Thoracic aorta (tissue), 2 donors: ENCODE measurements at regions not wholly inside any gene's neighbourhood (a gene's known extent, or its start where the extent isn't known, plus 50 kb on each side); places are given as distances from the start of the nearest gene placed in this dataset.
"Not testable (repeated sequence)": the region's sequence is repeated elsewhere in the genome, so short reads cannot be mapped to it uniquely, and the experiment has no call there.

ENCODE experiments used
- ATAC-seq: fragments of 150-250 bp; one replicate; pipeline ENCODE4 v1.8.0; 2017; ENCODE audit warnings: low read depth; ENCODE audit not compliant: insufficient number of reproducible peaks, low FRiP score
- DNase-seq: peaks from one replicate; pipeline ENCODE4 v3.0.0-alpha.2; 2020; ENCODE audit warnings: low spot score
- H3K27ac ChIP-seq, 2 donors: fragments of 200-600 bp; sonication (generic); 1 replicate in 1 of 2; 2 replicates in 1 of 2; pipeline ENCODE4 v1.5.1; 2016; ENCODE audit warnings: mild to moderate bottlenecking in 2 of 2, moderate library complexity in 2 of 2
- H3K27me3 ChIP-seq: fragments of 200-600 bp; sonication (generic); replicated peaks from 2 replicates; pipeline ENCODE4 v1.6.0; 2016; ENCODE audit warnings: mild to moderate bottlenecking; ENCODE audit not compliant: insufficient read depth
- H3K36me3 ChIP-seq: fragments of 200-600 bp; sonication (generic); one replicate; pipeline ENCODE4 v1.5.1; 2016
- H3K4me1 ChIP-seq, 2 donors: fragments of 200-600 bp; sonication (generic); 1 replicate in 1 of 2; 2 replicates in 1 of 2; pipeline versions ENCODE4 v1.5.1 to v1.6.0; 2016; ENCODE audit warnings: low read depth in 2 of 2, mild to moderate bottlenecking in 1 of 2; ENCODE audit not compliant: control insufficient read depth in 1 of 2
- H3K4me3 ChIP-seq: fragments of 200-600 bp; sonication (generic); 2 replicates; pipeline ENCODE4 v1.5.1; 2016; ENCODE audit warnings: mild to moderate bottlenecking
- H3K9me3 ChIP-seq: fragments of 200-600 bp; sonication (generic); 2 replicates; pipeline ENCODE4 v1.5.1; 2016
- CTCF ChIP-seq: fragments of 200-600 bp; sonication (generic); IDR thresholded peaks from one replicate; pipeline ENCODE4 v1.5.1; 2019; ENCODE audit warnings: antibody characterized with exemption

DNA sequence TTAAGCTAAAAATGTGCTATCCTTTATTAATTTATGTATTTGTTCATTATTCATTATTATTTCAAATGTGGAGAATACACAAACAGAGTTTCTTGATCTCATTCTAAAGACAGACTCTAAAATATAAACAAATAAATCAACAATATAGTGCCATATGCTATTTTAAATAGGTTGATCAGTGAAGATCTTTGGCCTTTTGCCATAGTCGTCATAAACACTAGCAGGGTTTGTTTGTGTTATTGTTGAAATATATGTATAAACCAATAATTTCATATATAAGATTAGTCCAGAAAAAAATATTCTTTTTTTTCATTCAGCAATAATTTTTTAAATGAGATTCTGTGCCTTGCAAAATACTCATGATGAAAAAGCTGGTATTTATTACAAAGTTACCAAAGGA lies 62.1 kb upstream of the KYNU start:
- Histone ChIP-seq H3K27ac (no peak overlapping the region), H3K36me3 (no peaks in the 10 kb centered on the region), H3K4me1 (no peaks in the 10 kb centered on the region), H3K27me3 (no peaks in the 10 kb centered on the region), H3K4me3 (no peak overlapping the region), H3K9me3 (no peaks in the 10 kb centered on the region)
- ATAC-seq (no peak), DNase-seq (no peak)
- TF ChIP-seq CTCF: no peak

- DNase-seq (no peak), ATAC-seq (no peak)
- TF ChIP-seq CTCF: no peak
- Histone ChIP-seq H3K27ac (no peak overlapping the region), H3K9me3 (no peaks in the 10 kb centered on the region), H3K27me3 (no peaks in the 10 kb centered on the region), H3K36me3 (no peaks in the 10 kb centered on the region), H3K4me1 (no peaks in the 10 kb centered on the region), H3K4me3 (no peak overlapping the region)
Observed at GRCh38 chr2:142813830-142814829, 63.3 kb upstream of the KYNU start.

DNA sequence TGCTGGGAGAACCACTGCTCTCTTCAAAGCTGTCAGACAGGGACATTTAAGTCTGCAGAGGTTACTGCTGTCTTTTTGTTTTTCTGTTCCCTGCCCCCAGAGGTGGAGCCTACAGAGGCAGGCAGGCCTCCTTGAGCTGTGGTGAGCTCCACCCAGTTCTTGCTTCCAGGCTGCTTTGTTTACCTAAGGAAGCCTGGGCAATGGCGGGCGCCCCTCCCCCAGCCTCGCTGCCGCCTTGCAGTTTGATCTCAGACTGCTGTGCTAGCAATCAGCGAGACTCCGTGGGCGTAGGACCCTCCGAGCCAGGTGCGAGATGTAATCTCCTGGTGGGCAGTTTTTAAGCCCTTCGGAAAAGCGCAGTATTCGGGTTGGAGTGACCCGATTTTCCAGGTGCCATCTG lies 65.8 kb upstream of the KYNU start:
- ATAC-seq, DNase-seq, H3K9me3 ChIP-seq, H3K27me3 ChIP-seq, H3K4me3 ChIP-seq, H3K4me1 ChIP-seq, H3K27ac ChIP-seq, H3K36me3 ChIP-seq: not testable (repeated sequence)

GRCh38 chr2:142805244-142805643 lies 72.2 kb upstream of the KYNU start:
- ATAC-seq: no peak
- H3K27me3 ChIP-seq: no peaks in the 10 kb centered on the region
- no peak for TF ChIP-seq CTCF

GRCh38 chr2:142803158-142803557 lies 74.3 kb upstream of the KYNU start:
- H3K27me3 ChIP-seq: no peaks in the 10 kb centered on the region
- H3K36me3 ChIP-seq: no peaks in the 10 kb centered on the region
- H3K4me3 ChIP-seq: no peak overlapping the region
- no peaks in the 10 kb centered on the region for H3K9me3 ChIP-seq
- DNase-seq (no peak), ATAC-seq (no peak)
- H3K27ac ChIP-seq: no peak overlapping the region
- H3K4me1 ChIP-seq: no peaks in the 10 kb centered on the region
- TF ChIP-seq CTCF: no peak

More at GRCh38 chr2:142805244-142805643, 72.2 kb upstream of the KYNU start:
- no peak overlapping the region for H3K4me3 ChIP-seq
- H3K4me1 ChIP-seq: no peaks in the 10 kb centered on the region
- no peaks in the 10 kb centered on the region for H3K36me3 ChIP-seq
- DNase-seq: no peak
- H3K9me3 ChIP-seq: no peaks in the 10 kb centered on the region
- no peak overlapping the region for H3K27ac ChIP-seq
